SK-N-SH (cell line): ENCODE measurements at regions not wholly inside any gene's neighbourhood (a gene's known extent, or its start where the extent isn't known, plus 50 kb on each side); places are given as distances from the start of the nearest gene placed in this dataset.

Source experiments
- CTCF ChIA-PET: fragments of 300-600, 350-600 bp; formaldehyde crosslinking; extraction: SDS; loops from one replicate; lab custom pipeline; 2021; lab: Yijun Ruan, JAX
- POLR2A ChIA-PET: fragments of 350-600 bp; sonication (Branson Sonifier 250); formaldehyde crosslinking; extraction: SDS; loops from one replicate; lab custom pipeline; 2020; ENCODE audit warnings: antibody characterized with exemption, inconsistent platforms; lab: Yijun Ruan, JAX
- DNase-seq: peaks from one replicate; pipeline ENCODE4 v3.0.0; 2012
- H2AFZ ChIP-seq: fragments of 200-600 bp; sonication (generic); 2 replicates; pipeline ENCODE4 v1.8.1; 2016; ENCODE audit warnings: antibody characterized with exemption, mild to moderate bottlenecking, low read depth
- H3F3A ChIP-seq: fragments of 200-600 bp; sonication (generic); replicated peaks from 2 replicates; pipeline ENCODE3; 2016; ENCODE audit warnings: antibody characterized with exemption, mild to moderate bottlenecking; ENCODE audit not compliant: insufficient read depth
- H3K27ac ChIP-seq, 2 experiments: fragments of 200-500 bp in 1 of 2; fragments of 200-600 bp in 1 of 2; sonication (Bioruptor generic) in 1 of 2; sonication (generic), shearing (Covaris generic) in 1 of 2; 2 replicates each; pipeline versions ENCODE4 v1.5.1 to v1.6.1; 2014 to 2016; ENCODE audit warnings: low read depth in 2 of 2, inconsistent platforms in 1 of 2, low read length in 1 of 2, mild to moderate bottlenecking in 1 of 2, mixed read lengths in 1 of 2
- H3K27me3 ChIP-seq: fragments of 200-600 bp; sonication (generic), shearing (Covaris generic); 2 replicates; pipeline ENCODE4 v1.6.1; 2016; ENCODE audit warnings: mixed run types; ENCODE audit not compliant: insufficient read depth
- H3K36me3 ChIP-seq, 2 experiments: fragments of 200-500 bp in 1 of 2; fragments of 200-600 bp in 1 of 2; sonication (Bioruptor generic) in 1 of 2; sonication (generic) in 1 of 2; replicated peaks in 1 of 2; 2 replicates each; pipeline versions ENCODE3 to v1.5.1; 2014 to 2016; ENCODE audit warnings: low read length in 1 of 2, mild to moderate bottlenecking in 1 of 2; ENCODE audit not compliant: insufficient read depth in 2 of 2, control insufficient read depth in 1 of 2
- H3K4me1 ChIP-seq, 2 experiments: fragments of 200-500 bp in 1 of 2; fragments of 200-600 bp in 1 of 2; sonication (Bioruptor generic) in 1 of 2; sonication (generic), shearing (Covaris generic) in 1 of 2; 2 replicates each; pipeline versions ENCODE4 v1.5.1 to v1.6.1; 2014 to 2016; ENCODE audit warnings: low read depth in 1 of 2, low read length in 1 of 2, mixed run types in 1 of 2; ENCODE audit not compliant: insufficient read depth in 2 of 2, control insufficient read depth in 1 of 2
- H3K4me2 ChIP-seq: fragments of 200-600 bp; sonication (generic), shearing (Covaris generic); 2 replicates; pipeline ENCODE4 v1.6.1; 2017; ENCODE audit warnings: mixed run types
- H3K4me3 ChIP-seq, 2 experiments: fragments of 200-500 bp in 1 of 2; fragments of 200-600 bp in 1 of 2; sonication (Bioruptor generic) in 1 of 2; sonication (generic), shearing (Covaris generic) in 1 of 2; 2 replicates each; pipeline versions ENCODE4 v1.5.1 to v1.8.1; 2014 to 2016; ENCODE audit warnings: low read depth in 2 of 2, inconsistent platforms in 1 of 2, low read length in 1 of 2, mild to moderate bottlenecking in 1 of 2, mixed read lengths in 1 of 2, moderate library complexity in 1 of 2
- H3K79me2 ChIP-seq: fragments of 200-600 bp; sonication (generic); 2 replicates; pipeline ENCODE4 v1.8.1; 2017; ENCODE audit warnings: mild to moderate bottlenecking; ENCODE audit not compliant: insufficient read depth
- H3K9ac ChIP-seq: fragments of 200-600 bp; sonication (generic); 2 replicates; pipeline ENCODE4 v1.6.1; 2017; ENCODE audit warnings: mixed run types
- H3K9me2 ChIP-seq: fragments of 200-600 bp; sonication (generic); 2 replicates; pipeline ENCODE4 v1.6.1; 2017; ENCODE audit warnings: mixed run types
- H3K9me3 ChIP-seq: fragments of 200-600 bp; sonication (generic); 2 replicates; pipeline ENCODE4 v1.6.1; 2017; ENCODE audit warnings: mixed run types, mild to moderate bottlenecking, moderate library complexity
- H4K20me1 ChIP-seq: fragments of 200-600 bp; sonication (generic); 2 replicates; pipeline ENCODE4 v1.6.1; 2017; ENCODE audit warnings: mild to moderate bottlenecking, mixed run types; ENCODE audit not compliant: insufficient read depth
- ELF1 ChIP-seq: IDR thresholded peaks from 2 replicates; pipeline ENCODE4 v1.4.0; 2012
- EP300 ChIP-seq, 2 experiments: IDR thresholded peaks; 2 replicates each; pipeline versions ENCODE4 v1.4.0 to v1.6.1; 2012; ENCODE audit warnings: borderline replicate concordance in 1 of 2, low read depth in 1 of 2, low read length in 1 of 2
- EZH2phosphoT487 ChIP-seq: fragments of 200-600 bp; sonication (generic); IDR thresholded peaks from 2 replicates; pipeline ENCODE4 v1.6.1; 2017; ENCODE audit warnings: low read depth, mixed run types, mild to moderate bottlenecking, antibody characterized with exemption, moderate library complexity, borderline replicate concordance
- FOXJ3 ChIP-seq: sonication (generic); formaldehyde crosslinking; IDR thresholded peaks from 2 replicates; pipeline ENCODE4 v1.5.1; 2020; ENCODE audit warnings: mild to moderate bottlenecking, missing genetic modification reagents
- GATA2 ChIP-seq: sonication (generic); formaldehyde crosslinking; IDR thresholded peaks from 2 replicates; pipeline ENCODE4 v1.5.0; 2020; ENCODE audit warnings: mild to moderate bottlenecking, missing genetic modification reagents
- MAX ChIP-seq: IDR thresholded peaks from 2 replicates; pipeline ENCODE4 v1.4.0; 2012; ENCODE audit warnings: low read depth
- MEF2A ChIP-seq: IDR thresholded peaks from 2 replicates; pipeline ENCODE4 v1.4.0; 2012; ENCODE audit warnings: low read depth, borderline replicate concordance
- MXI1 ChIP-seq: IDR thresholded peaks from 2 replicates; pipeline ENCODE4 v1.6.1; 2012; ENCODE audit warnings: mild to moderate bottlenecking, low read depth, low read length, improper control_type of control experiment
- NFIC ChIP-seq: IDR thresholded peaks from 2 replicates; pipeline ENCODE4 v1.4.0; 2012; ENCODE audit warnings: borderline replicate concordance
- RAD21 ChIP-seq: IDR thresholded peaks from 2 replicates; pipeline ENCODE4 v1.6.1; 2012; ENCODE audit warnings: mild to moderate bottlenecking, low read length
- RCOR1 ChIP-seq: fragments of 150-350 bp; IDR thresholded peaks from 2 replicates; pipeline ENCODE4 v1.6.1; 2017; ENCODE audit warnings: antibody characterized with exemption, low read length
- RFX5 ChIP-seq: IDR thresholded peaks from 2 replicates; pipeline ENCODE4 v1.6.1; 2012; ENCODE audit warnings: mild to moderate bottlenecking, improper control_type of control experiment, low read length
- SMC3 ChIP-seq: IDR thresholded peaks from 2 replicates; pipeline ENCODE4 v1.6.1; 2012; ENCODE audit warnings: low read depth, low read length, improper control_type of control experiment
- TAF1 ChIP-seq: IDR thresholded peaks from 2 replicates; pipeline ENCODE4 v1.6.1; 2012; ENCODE audit warnings: low read depth, mild to moderate bottlenecking, low read length, moderate library complexity, borderline replicate concordance
- TCF12 ChIP-seq: IDR thresholded peaks from 2 replicates; pipeline ENCODE4 v1.4.0; 2012
- TEAD4 ChIP-seq: IDR thresholded peaks from 2 replicates; pipeline ENCODE4 v1.4.0; 2012; ENCODE audit warnings: mild to moderate bottlenecking, borderline replicate concordance; ENCODE audit not compliant: insufficient read depth
- YY1 ChIP-seq: IDR thresholded peaks from 2 replicates; pipeline ENCODE4 v1.4.0; 2012; ENCODE audit warnings: low read depth, mild to moderate bottlenecking
- WGBS: methylation state at CpG from one replicate; pipeline ENCODE4 v1.1.6; 2017; ENCODE audit warnings: low lambda C conversion rate; 5-methylcytosine and 5-hydroxymethylcytosine counted together
- TF ChIP-seq, protein P1 (sequence below): IDR thresholded peaks from 2 replicates; pipeline ENCODE4; 2012
- TF ChIP-seq, protein P2 (sequence below): IDR thresholded peaks from 2 replicates; pipeline ENCODE4 v1.4.0; 2012; ENCODE audit warnings: low read depth, borderline replicate concordance

- no peaks in the 10 kb centered on the region for H3K4me1 ChIP-seq
- 25% methylated on average over 3 of the region's 3 CpGs for WGBS
Measured at GRCh38 chr5:6261256-6261655, 117.1 kb downstream of the MED10 start.

GRCh38 chr5:6260846-6261245 is 117.5 kb downstream of the MED10 start:
- no peak overlapping the region for H3K4me2 ChIP-seq

More at GRCh38 chr5:6261256-6261655, 117.1 kb downstream of the MED10 start:
- ChIA-PET POLR2A (no interaction called here), CTCF (no interaction called here)
- Histone ChIP-seq H3K27me3 (no peaks in the 10 kb centered on the region), H3K27ac (no peak overlapping the region), H3K4me2 (no peak overlapping the region), H3K79me2 (no peaks in the 10 kb centered on the region), H3F3A (no peaks in the 10 kb centered on the region), H2AFZ (no peak overlapping the region), H4K20me1 (no peaks in the 10 kb centered on the region), H3K9ac (no peak overlapping the region), H3K36me3 (no peaks in the 10 kb centered on the region), H3K4me3 (no peak overlapping the region), H3K9me2 (no peaks in the 10 kb centered on the region), H3K9me3 (no peaks in the 10 kb centered on the region)
- TF ChIP-seq EP300 (IDR thresholded peaks at IDR 0.05; ENCODE audit: borderline replicate concordance in 1 of 2, low read depth in 1 of 2, low read length in 1 of 2), result no peak
- no peak for DNase-seq

GRCh38 chr5:6256901-6257300 is 121.4 kb downstream of the MED10 start:
- no peak overlapping the region for H3K4me2 ChIP-seq
- no peaks in the 10 kb centered on the region for H3K27me3 ChIP-seq
- DNase-seq, result no peak
- WGBS, result 8% methylated on average over 3 of the region's 3 CpGs
- H3K4me1 ChIP-seq, result peaks cover 0 to 4% of the 10 kb centered on the region in 2 experiments; a peak in 1 of 4 replicates
- no peak overlapping the region for H3K9ac ChIP-seq
- H3K36me3 ChIP-seq, result no peaks in the 10 kb centered on the region
- H3K79me2 ChIP-seq, result no peaks in the 10 kb centered on the region
- H3K9me2 ChIP-seq, result no peaks in the 10 kb centered on the region
- H3F3A ChIP-seq, result no peaks in the 10 kb centered on the region
- ChIA-PET POLR2A (no interaction called here), CTCF (interaction anchor here (1.1 kb wide), 1 partner anchor 546 kb away, joined by 3 read pairs; no protein-coding TSS in a partner anchor)
- H3K4me3 ChIP-seq, result no peak overlapping the region
- no peak overlapping the region for H3K27ac ChIP-seq
- H3K9me3 ChIP-seq, result no peaks in the 10 kb centered on the region
- H2AFZ ChIP-seq, result no peak overlapping the region
- H4K20me1 ChIP-seq, result no peaks in the 10 kb centered on the region
- no peak for TF ChIP-seq NFIC
- no peak for TF ChIP-seq YY1
- TF ChIP-seq EP300 (IDR thresholded peaks at IDR 0.05; ENCODE audit: borderline replicate concordance in 1 of 2, low read depth in 1 of 2, low read length in 1 of 2), result no peak
- no peak for TF ChIP-seq SMC3
- no peak for TF ChIP-seq MXI1
- no peak for TF ChIP-seq RCOR1
- TF ChIP-seq EZH2phosphoT487, result no peak
- TF ChIP-seq TCF12, result no peak
- TF ChIP-seq, protein P1, sequence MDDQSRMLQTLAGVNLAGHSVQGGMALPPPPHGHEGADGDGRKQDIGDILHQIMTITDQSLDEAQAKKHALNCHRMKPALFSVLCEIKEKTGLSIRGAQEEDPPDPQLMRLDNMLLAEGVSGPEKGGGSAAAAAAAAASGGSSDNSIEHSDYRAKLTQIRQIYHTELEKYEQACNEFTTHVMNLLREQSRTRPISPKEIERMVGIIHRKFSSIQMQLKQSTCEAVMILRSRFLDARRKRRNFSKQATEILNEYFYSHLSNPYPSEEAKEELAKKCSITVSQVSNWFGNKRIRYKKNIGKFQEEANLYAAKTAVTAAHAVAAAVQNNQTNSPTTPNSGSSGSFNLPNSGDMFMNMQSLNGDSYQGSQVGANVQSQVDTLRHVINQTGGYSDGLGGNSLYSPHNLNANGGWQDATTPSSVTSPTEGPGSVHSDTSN, result no peak
- no peak for TF ChIP-seq MEF2A
- no peak for TF ChIP-seq MAX
- no peak for TF ChIP-seq TAF1
- no peak for TF ChIP-seq RAD21
- no peak for TF ChIP-seq TEAD4

More at GRCh38 chr5:6260846-6261245, 117.5 kb downstream of the MED10 start:
- H3K27me3 ChIP-seq, result no peaks in the 10 kb centered on the region
- H3K4me3 ChIP-seq, result no peak overlapping the region
- H3F3A ChIP-seq, result no peaks in the 10 kb centered on the region
- CTCF ChIA-PET, result no interaction called here
- no peaks in the 10 kb centered on the region for H3K36me3 ChIP-seq
- no peaks in the 10 kb centered on the region for H3K4me1 ChIP-seq
- H3K9ac ChIP-seq, result no peak overlapping the region
- DNase-seq, result no peak
- no peaks in the 10 kb centered on the region for H3K79me2 ChIP-seq
- H3K9me3 ChIP-seq, result no peaks in the 10 kb centered on the region
- POLR2A ChIA-PET, result no interaction called here
- TF ChIP-seq MXI1 (no peak), MAX (no peak), FOXJ3 (no peak), RFX5 (no peak), MEF2A (no peak), ELF1 (no peak), GATA2 (CRISPR knock-in tag) (no peak), EZH2phosphoT487 (no peak)
- TF ChIP-seq, protein P1, result no peak
- TF ChIP-seq, protein P2, sequence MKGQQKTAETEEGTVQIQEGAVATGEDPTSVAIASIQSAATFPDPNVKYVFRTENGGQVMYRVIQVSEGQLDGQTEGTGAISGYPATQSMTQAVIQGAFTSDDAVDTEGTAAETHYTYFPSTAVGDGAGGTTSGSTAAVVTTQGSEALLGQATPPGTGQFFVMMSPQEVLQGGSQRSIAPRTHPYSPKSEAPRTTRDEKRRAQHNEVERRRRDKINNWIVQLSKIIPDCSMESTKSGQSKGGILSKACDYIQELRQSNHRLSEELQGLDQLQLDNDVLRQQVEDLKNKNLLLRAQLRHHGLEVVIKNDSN, result no peak
- H2AFZ ChIP-seq, result no peak overlapping the region
- no peak overlapping the region for H3K27ac ChIP-seq
- no peaks in the 10 kb centered on the region for H3K9me2 ChIP-seq
- H4K20me1 ChIP-seq, result no peaks in the 10 kb centered on the region
- 18% methylated on average over 3 of the region's 3 CpGs for WGBS
